Panc1 (cell line): ENCODE measurements at regions not wholly inside any gene's neighbourhood (a gene's known extent, or its start where the extent isn't known, plus 50 kb on each side); places are given as distances from the start of the nearest gene placed in this dataset.

Experiments used
- POLR2AphosphoS5 ChIP-seq: IDR thresholded peaks from 2 replicates; pipeline ENCODE4 v1.6.1; 2012; ENCODE audit warnings: mild to moderate bottlenecking, low read depth, low read length, moderate library complexity
- SIN3A ChIP-seq: IDR thresholded peaks from 2 replicates; pipeline ENCODE4 v1.6.1; 2012; ENCODE audit warnings: low read depth, mild to moderate bottlenecking, low read length, moderate library complexity, borderline replicate concordance; ENCODE audit not compliant: insufficient read depth
- TCF7L2 ChIP-seq: IDR thresholded peaks from 2 replicates; pipeline ENCODE4 v1.6.1; 2011; ENCODE audit warnings: mild to moderate bottlenecking, low read depth, low read length, inconsistent platforms
- TF ChIP-seq, protein P1 (sequence below), 2 experiments: IDR thresholded peaks; 2 replicates each; pipeline ENCODE4 v1.6.1; 2011 to 2012; ENCODE audit warnings: low read depth in 2 of 2, control low read depth in 1 of 2, low read length in 1 of 2, mild to moderate bottlenecking in 1 of 2, moderate library complexity in 1 of 2; ENCODE audit not compliant: insufficient read depth in 1 of 2
- TF ChIP-seq, protein P2 (sequence below): fragments of 450-650 bp; IDR thresholded peaks from 2 replicates; pipeline ENCODE4 v1.5.1; 2017; ENCODE audit warnings: mild to moderate bottlenecking

- TF ChIP-seq, protein P1, sequence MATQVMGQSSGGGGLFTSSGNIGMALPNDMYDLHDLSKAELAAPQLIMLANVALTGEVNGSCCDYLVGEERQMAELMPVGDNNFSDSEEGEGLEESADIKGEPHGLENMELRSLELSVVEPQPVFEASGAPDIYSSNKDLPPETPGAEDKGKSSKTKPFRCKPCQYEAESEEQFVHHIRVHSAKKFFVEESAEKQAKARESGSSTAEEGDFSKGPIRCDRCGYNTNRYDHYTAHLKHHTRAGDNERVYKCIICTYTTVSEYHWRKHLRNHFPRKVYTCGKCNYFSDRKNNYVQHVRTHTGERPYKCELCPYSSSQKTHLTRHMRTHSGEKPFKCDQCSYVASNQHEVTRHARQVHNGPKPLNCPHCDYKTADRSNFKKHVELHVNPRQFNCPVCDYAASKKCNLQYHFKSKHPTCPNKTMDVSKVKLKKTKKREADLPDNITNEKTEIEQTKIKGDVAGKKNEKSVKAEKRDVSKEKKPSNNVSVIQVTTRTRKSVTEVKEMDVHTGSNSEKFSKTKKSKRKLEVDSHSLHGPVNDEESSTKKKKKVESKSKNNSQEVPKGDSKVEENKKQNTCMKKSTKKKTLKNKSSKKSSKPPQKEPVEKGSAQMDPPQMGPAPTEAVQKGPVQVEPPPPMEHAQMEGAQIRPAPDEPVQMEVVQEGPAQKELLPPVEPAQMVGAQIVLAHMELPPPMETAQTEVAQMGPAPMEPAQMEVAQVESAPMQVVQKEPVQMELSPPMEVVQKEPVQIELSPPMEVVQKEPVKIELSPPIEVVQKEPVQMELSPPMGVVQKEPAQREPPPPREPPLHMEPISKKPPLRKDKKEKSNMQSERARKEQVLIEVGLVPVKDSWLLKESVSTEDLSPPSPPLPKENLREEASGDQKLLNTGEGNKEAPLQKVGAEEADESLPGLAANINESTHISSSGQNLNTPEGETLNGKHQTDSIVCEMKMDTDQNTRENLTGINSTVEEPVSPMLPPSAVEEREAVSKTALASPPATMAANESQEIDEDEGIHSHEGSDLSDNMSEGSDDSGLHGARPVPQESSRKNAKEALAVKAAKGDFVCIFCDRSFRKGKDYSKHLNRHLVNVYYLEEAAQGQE (IDR thresholded peaks at IDR 0.05; ENCODE audit: insufficient read depth in 1 of 2, low read depth in 2 of 2, low read length in 1 of 2) = no peak
- TF ChIP-seq, protein P2, sequence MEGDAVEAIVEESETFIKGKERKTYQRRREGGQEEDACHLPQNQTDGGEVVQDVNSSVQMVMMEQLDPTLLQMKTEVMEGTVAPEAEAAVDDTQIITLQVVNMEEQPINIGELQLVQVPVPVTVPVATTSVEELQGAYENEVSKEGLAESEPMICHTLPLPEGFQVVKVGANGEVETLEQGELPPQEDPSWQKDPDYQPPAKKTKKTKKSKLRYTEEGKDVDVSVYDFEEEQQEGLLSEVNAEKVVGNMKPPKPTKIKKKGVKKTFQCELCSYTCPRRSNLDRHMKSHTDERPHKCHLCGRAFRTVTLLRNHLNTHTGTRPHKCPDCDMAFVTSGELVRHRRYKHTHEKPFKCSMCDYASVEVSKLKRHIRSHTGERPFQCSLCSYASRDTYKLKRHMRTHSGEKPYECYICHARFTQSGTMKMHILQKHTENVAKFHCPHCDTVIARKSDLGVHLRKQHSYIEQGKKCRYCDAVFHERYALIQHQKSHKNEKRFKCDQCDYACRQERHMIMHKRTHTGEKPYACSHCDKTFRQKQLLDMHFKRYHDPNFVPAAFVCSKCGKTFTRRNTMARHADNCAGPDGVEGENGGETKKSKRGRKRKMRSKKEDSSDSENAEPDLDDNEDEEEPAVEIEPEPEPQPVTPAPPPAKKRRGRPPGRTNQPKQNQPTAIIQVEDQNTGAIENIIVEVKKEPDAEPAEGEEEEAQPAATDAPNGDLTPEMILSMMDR = no peak
- no peak for TF ChIP-seq SIN3A
- no peak for TF ChIP-seq POLR2AphosphoS5
- no peak for TF ChIP-seq TCF7L2
These were observed 537.7 kb upstream of the MDFIC2 start for GRCh38 chr3:70849911-70850699.
